Esophagus muscularis mucosa (tissue), 4 donors: ENCODE measurements at regions not wholly inside any gene's neighbourhood (a gene's known extent, or its start where the extent isn't known, plus 50 kb on each side); places are given as distances from the start of the nearest gene placed in this dataset.
"Not testable (repeated sequence)": the region's sequence is repeated elsewhere in the genome, so short reads cannot be mapped to it uniquely, and the experiment has no call there.

Experiments used
- DNase-seq: peaks from one replicate; pipeline ENCODE4 v3.0.0-alpha.2; 2017; ENCODE audit errors: extremely low spot score
- H3K27ac ChIP-seq, 4 donors: fragments of 200-600 bp; sonication (generic); replicated peaks in 1 of 4; 1 replicate in 3 of 4; 2 replicates in 1 of 4; pipeline ENCODE4 v1.5.1; 2016 to 2019; ENCODE audit warnings: mild to moderate bottlenecking in 1 of 4
- H3K27me3 ChIP-seq, 4 donors: fragments of 200-600 bp; sonication (generic); one replicate each; pipeline versions ENCODE4 v1.5.1 to v1.6.0; 2016 to 2019
- H3K36me3 ChIP-seq, 4 donors: fragments of 200-600 bp; sonication (generic); one replicate each; pipeline ENCODE4 v1.5.1; 2016 to 2019
- H3K4me1 ChIP-seq, 4 donors: fragments of 200-600 bp; sonication (generic); one replicate each; pipeline ENCODE4 v1.5.1; 2016 to 2019
- H3K4me3 ChIP-seq, 4 donors: fragments of 200-600 bp; sonication (generic); 1 replicate in 2 of 4; 2 replicates in 2 of 4; pipeline ENCODE4 v1.5.1; 2016 to 2019; ENCODE audit warnings: mild to moderate bottlenecking in 4 of 4, moderate library complexity in 1 of 4
- H3K9me3 ChIP-seq, 4 donors: fragments of 200-600 bp; sonication (generic); 1 replicate in 3 of 4; 2 replicates in 1 of 4; pipeline ENCODE4 v1.5.1; 2016 to 2019
- CTCF ChIP-seq, 3 experiments: fragments of 200-600 bp in 2 of 3; fragments of 450-650 bp in 1 of 3; sonication (generic) in 2 of 3; IDR thresholded peaks; one replicate each; pipeline ENCODE4 v1.5.1; 2017 to 2019; ENCODE audit warnings: antibody characterized with exemption in 3 of 3, mild to moderate bottlenecking in 2 of 3, moderate library complexity in 1 of 3
- EP300 ChIP-seq: sonication (generic); formaldehyde crosslinking; IDR thresholded peaks from one replicate; pipeline ENCODE4 v1.6.1; 2017; ENCODE audit warnings: antibody characterized with exemption
- POLR2A ChIP-seq: fragments of 450-650 bp; IDR thresholded peaks from one replicate; pipeline ENCODE4 v1.6.1; 2017; ENCODE audit warnings: antibody characterized with exemption, moderate library complexity, mild to moderate bottlenecking, low read depth
- POLR2AphosphoS5 ChIP-seq, 2 donors: sonication (generic); formaldehyde crosslinking; IDR thresholded peaks; one replicate each; pipeline ENCODE4 v1.6.1; 2017; ENCODE audit warnings: antibody characterized with exemption in 2 of 2
- WGBS: methylation state at CpG from one replicate; pipeline ENCODE4 v1.1.5; 2018; 5-methylcytosine and 5-hydroxymethylcytosine counted together
- intact Hi-C: fragments of 100-400 bp; cut with DNase I; formaldehyde crosslinking; loops from one replicate; pipeline ENCODE4 v1.15.1; 2023

- WGBS: 61% methylated on average over 3 of the region's 3 CpGs
Observed at GRCh38 chr9:117649126-117649525, 55.1 kb upstream of the TLR4 start.

GRCh38 chr9:117644932-117645636 lies 59.1 kb upstream of the TLR4 start:
- Histone ChIP-seq H3K4me1 (peaks cover 7 to 14% (median 11%) of the 10 kb centered on the region in 4 donors), H3K27ac (no peak overlapping the region), H3K36me3 (no peaks in the 10 kb centered on the region), H3K27me3 (peaks cover 0 to 30% (median 1%) of the 10 kb centered on the region in 4 donors), H3K4me3 (peak overlapping the region; percentile 20 to 54 (median 30)), H3K9me3 (no peaks in the 10 kb centered on the region)
- intact Hi-C loops: loop anchor here (10.0 kb wide), 1 partner anchor 140 kb away; no protein-coding TSS in a partner anchor
- WGBS: 28% methylated on average over 6 of the region's 6 CpGs
- TF ChIP-seq CTCF (IDR thresholded peaks at IDR 0.05): peak in 1 of 3 experiments; percentile 17
- TF ChIP-seq EP300: no peak
- TF ChIP-seq POLR2A: no peak
- TF ChIP-seq POLR2AphosphoS5 (IDR thresholded peaks at IDR 0.05): no peak
- DNase-seq: no peak

More at GRCh38 chr9:117649126-117649525, 55.1 kb upstream of the TLR4 start:
- Histone ChIP-seq H3K4me3 (no peak overlapping the region), H3K4me1 (peaks cover 7 to 12% (median 11%) of the 10 kb centered on the region in 4 donors), H3K36me3 (no peaks in the 10 kb centered on the region), H3K9me3 (no peaks in the 10 kb centered on the region), H3K27ac (no peak overlapping the region), H3K27me3 (peaks cover 0 to 10% (median 0%) of the 10 kb centered on the region in 4 donors)
- DNase-seq: no peak
- intact Hi-C loops: loop anchor here (10.0 kb wide), 1 partner anchor 136 kb away; no protein-coding TSS in a partner anchor
- TF ChIP-seq CTCF (IDR thresholded peaks at IDR 0.05): no peak
- TF ChIP-seq EP300: no peak
- no peak for TF ChIP-seq POLR2A
- TF ChIP-seq POLR2AphosphoS5 (IDR thresholded peaks at IDR 0.05): no peak

GRCh38 chr9:117644133-117644931 lies 59.9 kb upstream of the TLR4 start:
- Histone ChIP-seq H3K27me3 (peaks cover 0 to 32% (median 1%) of the 10 kb centered on the region in 4 donors), H3K9me3 (no peaks in the 10 kb centered on the region), H3K36me3 (no peaks in the 10 kb centered on the region), H3K4me3 (peak overlapping the region; percentile 20 to 54 (median 30)), H3K4me1 (peaks cover 7 to 14% (median 11%) of the 10 kb centered on the region in 4 donors), H3K27ac (no peak overlapping the region)
- intact Hi-C loops: loop anchor here (10.0 kb wide), 1 partner anchor 140 kb away; no protein-coding TSS in a partner anchor
- peak; percentile 95 for DNase-seq
- WGBS: 19% methylated on average over 11 of the region's 11 CpGs
- no peak for TF ChIP-seq EP300
- TF ChIP-seq POLR2AphosphoS5 (IDR thresholded peaks at IDR 0.05): no peak
- TF ChIP-seq POLR2A: no peak
- peak; percentile 88 to 99 (median 93) for TF ChIP-seq CTCF (IDR thresholded peaks at IDR 0.05)

GRCh38 chr9:117643288-117643654 lies 60.9 kb upstream of the TLR4 start:
- TF ChIP-seq EP300: no peak
- no peak for TF ChIP-seq POLR2A
- TF ChIP-seq CTCF (IDR thresholded peaks at IDR 0.05): no peak
- TF ChIP-seq POLR2AphosphoS5 (IDR thresholded peaks at IDR 0.05): no peak
- intact Hi-C loops: loop anchor here (10.0 kb wide), 1 partner anchor 142 kb away; no protein-coding TSS in a partner anchor
- Histone ChIP-seq H3K4me3 (peak overlapping the region in 2 of 4 donors; percentile 8 to 26), H3K9me3 (no peaks in the 10 kb centered on the region), H3K27ac (no peak overlapping the region), H3K4me1 (peaks cover 7 to 14% (median 11%) of the 10 kb centered on the region in 4 donors), H3K27me3 (peaks cover 0 to 32% (median 1%) of the 10 kb centered on the region in 4 donors), H3K36me3 (no peaks in the 10 kb centered on the region)
- 51% methylated on average over 6 of the region's 6 CpGs for WGBS
- DNase-seq: no peak

- intact Hi-C loops: loop anchor here (10.0 kb wide), 1 partner anchor 142 kb away; no protein-coding TSS in a partner anchor
- WGBS: 56% methylated on average over 44 of the region's 50 CpGs
- peak overlapping the region in 2 of 4 donors; percentile 8 to 26 for H3K4me3 ChIP-seq
- not testable (repeated sequence) for DNase-seq, H3K27ac ChIP-seq, H3K9me3 ChIP-seq, H3K36me3 ChIP-seq
- peaks cover 0 to 32% (median 1%) of the 10 kb centered on the region in 4 donors for H3K27me3 ChIP-seq
- H3K4me1 ChIP-seq: peaks cover 7 to 14% (median 11%) of the 10 kb centered on the region in 4 donors
Observed at GRCh38 chr9:117642571-117643287, 61.5 kb upstream of the TLR4 start.
